ENCODE measurements at regions not wholly inside any gene's neighbourhood (a gene's known extent, or its start where the extent isn't known, plus 50 kb on each side); places are given as distances from the start of the nearest gene placed in this dataset.

- no peaks in the 10 kb centered on the region for H3K4me1 ChIP-seq
- no peaks in the 10 kb centered on the region for H3K27me3 ChIP-seq
- no peak for DNase-seq
- intact Hi-C loops (cut with DNase I) = no loop called here
- ATAC-seq = no peak
- no peak for TF ChIP-seq CTCF (IDR thresholded peaks at IDR 0.05)
- no peaks in the 10 kb centered on the region for H3K36me3 ChIP-seq
- H3K4me3 ChIP-seq = no peak overlapping the region
- no peak overlapping the region for H3K27ac ChIP-seq
- peaks cover 0 to 12% of the 10 kb centered on the region in 2 donors for H3K9me3 ChIP-seq
These were observed 155.6 kb downstream of the OGFRL1 start for GRCh38 chr6:71444222-71444621.

GRCh38 chr6:71446057-71446456, 157.4 kb downstream of the OGFRL1 start:
- peak overlapping the region in 1 of 2 donors; percentile 26 for H3K27ac ChIP-seq

DNA sequence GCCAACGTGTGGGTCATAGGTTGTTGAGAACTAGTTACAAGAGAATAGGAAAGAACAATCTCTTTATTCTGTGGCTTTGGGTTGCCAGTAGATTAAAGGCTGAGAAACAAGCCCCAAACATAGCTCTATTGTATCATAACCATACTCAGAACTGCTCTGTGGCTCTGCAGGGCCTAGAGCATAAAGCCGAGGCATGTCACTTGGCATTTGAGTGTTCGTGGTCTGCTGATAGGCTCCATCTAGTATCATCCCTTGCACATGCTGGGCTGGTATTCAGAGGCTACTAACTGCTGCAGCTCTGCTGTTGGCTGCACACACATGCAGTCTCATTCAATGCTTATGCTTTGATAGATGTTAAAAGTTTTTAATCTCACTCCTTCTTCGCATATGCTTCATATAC, 157.9 kb downstream of the OGFRL1 start:
- Histone ChIP-seq H3K27ac (peak overlapping the region in 1 of 2 donors; percentile 26), H3K27me3 (no peaks in the 10 kb centered on the region), H3K4me1 (no peaks in the 10 kb centered on the region), H3K9me3 (no peaks in the 10 kb centered on the region), H3K36me3 (no peaks in the 10 kb centered on the region), H3K4me3 (no peak overlapping the region)
- no peak for DNase-seq
- no peak for TF ChIP-seq CTCF (IDR thresholded peaks at IDR 0.05)
- ATAC-seq = no peak
- intact Hi-C loops (cut with DNase I) = no loop called here

More at GRCh38 chr6:71446057-71446456, 157.4 kb downstream of the OGFRL1 start:
- Histone ChIP-seq H3K4me1 (no peaks in the 10 kb centered on the region), H3K4me3 (no peak overlapping the region), H3K27me3 (no peaks in the 10 kb centered on the region), H3K9me3 (no peaks in the 10 kb centered on the region), H3K36me3 (no peaks in the 10 kb centered on the region)
- TF ChIP-seq CTCF (IDR thresholded peaks at IDR 0.05) = no peak
- intact Hi-C loops (cut with DNase I) = no loop called here
- ATAC-seq (no peak), DNase-seq (peak in 1 of 4 donors; percentile 6)

DNA sequence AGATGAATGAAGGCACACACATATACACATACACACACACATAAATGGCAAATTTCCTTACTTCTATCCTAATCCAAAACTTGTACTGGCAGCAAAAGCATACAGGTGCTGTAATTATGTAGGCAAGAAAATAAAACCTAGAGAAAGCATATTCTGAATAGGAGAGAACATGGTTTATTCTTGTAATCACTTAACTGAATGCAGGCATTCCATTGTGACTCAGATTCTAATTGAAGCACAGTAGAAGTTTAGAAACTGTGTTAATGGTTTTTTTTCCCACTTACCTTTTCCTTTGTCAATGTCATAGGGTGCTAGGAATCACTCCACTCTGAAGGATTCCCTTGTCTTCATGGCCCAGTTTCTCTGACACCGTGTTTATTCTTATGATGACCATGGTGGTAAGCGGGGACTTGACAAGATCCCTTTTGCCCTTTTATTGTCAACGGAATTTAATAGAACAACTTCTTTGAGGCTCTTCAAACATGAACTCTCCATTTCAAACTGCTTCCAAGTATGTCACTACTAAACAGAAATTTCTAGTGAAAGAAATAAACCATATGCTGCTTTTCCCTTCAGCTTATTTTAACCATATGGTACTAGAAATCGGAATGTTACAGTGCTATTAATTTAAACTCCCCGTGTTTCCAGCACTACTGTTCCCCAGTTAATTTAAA, 164.2 kb downstream of the OGFRL1 start:
- Histone ChIP-seq H3K27me3 (no peaks in the 10 kb centered on the region), H3K4me3 (no peak overlapping the region), H3K9me3 (no peaks in the 10 kb centered on the region), H3K36me3 (no peaks in the 10 kb centered on the region), H3K4me1 (no peaks in the 10 kb centered on the region), H3K27ac (no peak overlapping the region)
- DNase-seq (peak in 1 of 4 donors; percentile 38), ATAC-seq (peak; percentile 61)
- TF ChIP-seq CTCF (IDR thresholded peaks at IDR 0.05) = no peak
- intact Hi-C loops (cut with DNase I) = no loop called here

DNA sequence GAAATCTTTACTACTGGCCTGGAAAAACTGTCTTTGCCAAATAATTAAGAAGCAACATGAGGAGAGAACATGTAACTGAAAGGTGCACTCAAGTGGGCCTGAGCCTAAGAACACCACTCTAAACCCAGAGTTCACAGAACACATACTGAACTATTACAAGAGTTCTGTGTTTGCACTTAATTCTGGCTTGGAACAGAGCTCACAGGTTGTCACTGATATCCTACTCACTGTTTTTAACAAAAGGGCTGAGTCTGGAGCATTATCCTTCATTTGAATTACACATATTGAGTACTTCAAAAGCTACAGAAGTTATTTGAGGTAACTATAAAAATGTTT, 164.7 kb downstream of the OGFRL1 start:
- Histone ChIP-seq H3K4me3 (no peak overlapping the region), H3K4me1 (no peaks in the 10 kb centered on the region), H3K27ac (no peak overlapping the region), H3K9me3 (no peaks in the 10 kb centered on the region), H3K36me3 (no peaks in the 10 kb centered on the region), H3K27me3 (no peaks in the 10 kb centered on the region)
- no peak for TF ChIP-seq CTCF (IDR thresholded peaks at IDR 0.05)
- peak; percentile 64 for ATAC-seq
- no peak for DNase-seq
- intact Hi-C loops (cut with DNase I) = no loop called here

Measured in left lung (tissue), 4 donors.